HUES6 (cell line): ENCODE measurements at regions not wholly inside any gene's neighbourhood (a gene's known extent, or its start where the extent isn't known, plus 50 kb on each side); places are given as distances from the start of the nearest gene placed in this dataset.
"Not testable (repeated sequence)": the region's sequence is repeated elsewhere in the genome, so short reads cannot be mapped to it uniquely, and the experiment has no call there.

Experiments
- H3K27ac ChIP-seq: 2 replicates; pipeline ENCODE4 v1.7.0; 2013; ENCODE audit warnings: low read depth, mild to moderate bottlenecking, low read length, inconsistent platforms
- H3K27me3 ChIP-seq: 2 replicates; pipeline ENCODE4 v1.6.1; 2013; ENCODE audit warnings: low read length; ENCODE audit not compliant: control insufficient read depth, insufficient read depth
- H3K36me3 ChIP-seq: 2 replicates; pipeline ENCODE4 v1.6.1; 2013; ENCODE audit warnings: low read length; ENCODE audit not compliant: control insufficient read depth, insufficient read depth
- H3K4me1 ChIP-seq: 2 replicates; pipeline ENCODE4 v1.6.1; 2013; ENCODE audit warnings: low read length; ENCODE audit not compliant: control insufficient read depth, insufficient read depth
- H3K4me3 ChIP-seq: 2 replicates; pipeline ENCODE4 v1.5.1; 2013; ENCODE audit warnings: low read depth, low read length
- H3K9ac ChIP-seq: one replicate; pipeline ENCODE4 v1.6.1; 2013; ENCODE audit warnings: mild to moderate bottlenecking, low read length
- H3K9me3 ChIP-seq: 2 replicates; pipeline ENCODE4 v1.6.1; 2013; ENCODE audit warnings: low read depth, low read length; ENCODE audit not compliant: control insufficient read depth, insufficient read depth

DNA sequence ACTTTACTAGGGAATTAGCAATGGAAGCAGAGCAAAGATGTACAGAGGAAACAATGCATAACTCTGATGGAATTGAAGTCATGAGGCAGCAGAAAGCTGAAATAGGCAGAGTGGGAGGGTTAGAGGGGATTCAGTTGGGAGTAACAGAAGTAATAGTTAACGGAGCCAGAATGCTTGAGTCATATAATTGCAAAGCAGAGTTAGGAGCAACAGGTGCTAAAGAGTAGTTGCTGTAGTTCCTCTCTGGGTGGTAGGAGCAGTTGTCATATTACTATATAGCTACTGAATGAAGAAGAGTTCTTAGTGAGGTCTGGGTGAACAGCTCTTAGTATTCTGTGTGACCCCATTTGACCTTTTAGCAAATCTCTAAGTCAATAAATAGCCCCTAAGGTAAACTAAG lies 592.9 kb upstream of the CHD1 start:
- H3K27me3 ChIP-seq, H3K9ac ChIP-seq, H3K9me3 ChIP-seq, H3K4me3 ChIP-seq, H3K27ac ChIP-seq, H3K36me3 ChIP-seq, H3K4me1 ChIP-seq: not testable (repeated sequence)

DNA sequence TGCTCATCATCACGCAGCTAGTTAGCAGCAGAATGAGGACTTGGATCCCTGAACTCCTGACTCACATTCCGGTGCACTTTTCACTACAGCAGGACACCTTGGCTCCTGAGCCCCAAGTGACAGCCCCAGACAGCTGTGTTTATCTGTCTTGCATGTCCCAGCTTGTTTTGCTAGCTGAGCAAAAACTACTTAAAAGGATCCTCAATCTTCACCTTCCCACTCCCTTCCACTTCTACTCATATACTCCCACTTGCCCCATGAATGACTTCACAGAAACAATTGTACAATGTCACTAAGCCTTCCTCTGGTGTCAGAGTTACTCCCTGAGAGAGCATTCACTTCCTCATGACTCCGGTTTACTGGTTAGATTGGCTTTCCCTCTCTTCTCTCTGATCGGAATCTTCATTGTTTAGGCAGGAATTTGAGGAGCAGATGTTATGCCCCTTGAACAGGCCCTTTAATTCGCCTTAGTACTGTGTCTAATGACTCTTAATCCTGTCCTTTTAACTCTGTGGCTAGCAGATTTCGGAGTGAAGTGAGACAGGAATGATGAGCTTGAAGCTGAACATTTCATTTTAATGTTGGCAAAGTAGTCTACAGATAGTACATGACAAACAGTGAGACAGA lies 587.2 kb upstream of the CHD1 start:
- H3K9me3 ChIP-seq, H3K27ac ChIP-seq, H3K4me3 ChIP-seq, H3K4me1 ChIP-seq, H3K36me3 ChIP-seq, H3K27me3 ChIP-seq, H3K9ac ChIP-seq: not testable (repeated sequence)

DNA sequence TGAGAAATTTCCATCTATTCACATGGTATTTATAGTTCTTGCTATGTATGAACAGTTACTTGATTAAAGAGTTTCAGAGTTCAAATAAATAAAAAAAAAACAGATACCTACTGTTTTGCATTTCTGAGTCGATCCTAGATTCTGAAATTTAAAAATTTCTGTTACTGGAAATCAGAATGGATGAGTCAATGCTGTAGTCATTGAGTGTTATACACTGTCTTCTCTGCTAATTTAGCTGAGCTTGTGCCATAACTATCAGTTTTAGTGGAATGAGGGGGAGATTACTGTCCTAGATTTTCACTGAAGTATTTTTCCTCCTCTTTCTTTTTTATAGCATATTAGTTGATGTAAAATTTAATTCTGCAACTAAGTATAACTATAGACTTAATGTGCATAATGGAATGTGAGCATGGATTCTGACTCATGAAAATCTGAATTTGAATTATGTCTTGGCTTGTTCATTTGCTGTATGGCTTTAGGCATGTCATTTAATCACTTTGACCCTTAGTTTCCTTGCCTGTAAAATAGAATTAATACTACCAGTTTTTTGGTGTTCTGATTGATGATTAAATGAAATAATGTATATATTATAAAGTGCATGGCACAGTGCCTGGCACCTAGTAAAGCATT lies 581.5 kb upstream of the CHD1 start:
- not testable (repeated sequence) for H3K27ac ChIP-seq, H3K4me3 ChIP-seq, H3K9me3 ChIP-seq, H3K9ac ChIP-seq, H3K27me3 ChIP-seq, H3K36me3 ChIP-seq, H3K4me1 ChIP-seq

DNA sequence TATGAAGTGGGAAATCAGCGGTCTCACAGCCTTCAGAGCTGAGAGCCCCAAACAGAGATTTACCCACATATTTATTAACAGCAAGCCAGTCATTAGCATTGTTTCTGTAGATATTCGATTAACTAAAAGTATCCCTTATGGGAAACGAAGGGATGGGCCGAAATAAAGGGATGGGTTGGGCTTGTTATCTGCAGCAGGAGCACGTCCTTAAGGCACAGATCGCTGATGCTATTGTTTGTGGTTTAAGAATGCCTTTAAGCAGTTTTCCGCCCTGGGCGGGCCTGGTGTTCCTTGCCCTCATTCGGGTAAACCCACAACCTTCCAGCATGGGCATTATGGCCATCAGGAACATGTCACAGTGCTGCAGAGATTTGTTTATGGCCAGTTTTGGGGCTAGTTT lies 580.3 kb upstream of the CHD1 start:
- H3K27ac ChIP-seq, H3K4me3 ChIP-seq, H3K9ac ChIP-seq, H3K36me3 ChIP-seq, H3K27me3 ChIP-seq, H3K9me3 ChIP-seq, H3K4me1 ChIP-seq: not testable (repeated sequence)

DNA sequence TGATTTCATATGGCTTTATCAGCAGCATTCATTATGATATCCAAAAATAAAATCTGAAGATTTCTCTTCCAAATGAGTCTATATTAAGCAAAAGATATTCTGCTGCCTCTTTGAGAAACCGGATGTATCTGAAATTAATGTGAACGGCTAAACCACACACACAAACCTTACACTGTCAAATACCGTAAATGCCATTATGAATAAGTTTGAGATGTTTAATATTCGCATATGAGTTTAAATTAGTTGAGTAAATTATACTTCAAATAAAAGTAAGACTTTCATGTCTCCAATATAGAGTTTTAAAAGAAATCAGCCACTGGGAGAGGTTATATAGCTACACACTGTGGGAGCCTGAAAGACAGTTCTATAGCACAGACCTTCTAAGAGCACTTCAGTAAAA lies 566.6 kb upstream of the CHD1 start:
- not testable (repeated sequence) for H3K9ac ChIP-seq, H3K9me3 ChIP-seq, H3K27ac ChIP-seq, H3K4me3 ChIP-seq, H3K4me1 ChIP-seq, H3K36me3 ChIP-seq, H3K27me3 ChIP-seq

DNA sequence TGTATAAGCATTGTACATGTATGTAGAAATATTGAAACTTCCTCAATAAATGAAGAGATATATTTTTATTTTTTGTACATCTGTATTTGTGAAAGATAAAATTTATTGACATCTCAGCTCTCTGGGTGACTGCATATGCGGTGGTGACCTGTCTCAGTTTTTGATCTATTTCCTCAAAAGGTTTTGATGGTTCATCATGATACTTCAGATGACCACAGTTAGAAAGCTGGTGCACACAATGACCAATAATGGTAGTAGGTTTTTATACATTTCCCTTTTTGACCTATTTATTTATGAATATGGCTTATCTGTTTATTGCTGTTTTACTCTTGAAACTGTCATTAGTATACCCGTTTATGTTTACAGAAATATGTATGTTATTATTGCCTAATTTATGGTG lies 549.6 kb upstream of the CHD1 start:
- not testable (repeated sequence) for H3K4me3 ChIP-seq, H3K27ac ChIP-seq, H3K9me3 ChIP-seq, H3K36me3 ChIP-seq, H3K27me3 ChIP-seq, H3K9ac ChIP-seq, H3K4me1 ChIP-seq

DNA sequence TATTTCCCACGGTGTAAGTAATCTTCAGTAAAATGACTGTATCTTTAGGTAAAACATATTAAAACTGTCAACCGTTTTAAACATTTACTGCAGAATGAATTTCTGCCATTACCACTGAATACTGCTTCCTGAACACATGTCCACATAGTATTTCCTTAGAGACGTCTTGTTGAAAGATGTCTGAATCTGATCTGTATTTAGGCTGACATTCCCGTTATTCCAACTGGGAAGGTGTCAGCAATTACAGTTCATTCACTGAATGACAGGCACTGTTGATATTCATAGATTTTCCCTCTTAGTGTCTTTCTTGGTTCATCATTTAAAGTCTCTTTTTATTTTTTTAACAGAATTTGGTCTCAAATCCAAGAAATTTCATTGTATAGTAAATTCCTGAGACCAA lies 544.5 kb upstream of the CHD1 start:
- not testable (repeated sequence) for H3K36me3 ChIP-seq, H3K9me3 ChIP-seq, H3K9ac ChIP-seq, H3K27ac ChIP-seq, H3K4me1 ChIP-seq, H3K4me3 ChIP-seq, H3K27me3 ChIP-seq

DNA sequence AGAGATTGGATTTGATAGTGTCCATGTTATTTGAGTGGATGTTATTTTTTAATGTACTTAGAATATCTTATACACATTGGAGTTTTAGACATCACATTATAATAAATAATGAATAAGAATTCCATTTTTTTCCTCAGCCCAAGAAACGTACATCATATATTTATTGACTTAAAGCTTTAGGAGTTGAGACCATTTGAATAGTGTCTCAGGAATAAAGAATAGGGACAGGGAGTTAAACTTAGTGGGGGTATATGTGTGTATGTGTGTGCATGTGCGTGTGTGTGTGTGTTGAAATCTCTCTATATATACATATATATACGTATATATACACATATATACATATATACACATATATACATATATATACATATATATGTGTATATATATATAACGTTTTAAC lies 542.9 kb upstream of the CHD1 start:
- not testable (repeated sequence) for H3K4me3 ChIP-seq, H3K36me3 ChIP-seq, H3K9ac ChIP-seq, H3K4me1 ChIP-seq, H3K27ac ChIP-seq, H3K9me3 ChIP-seq, H3K27me3 ChIP-seq

DNA sequence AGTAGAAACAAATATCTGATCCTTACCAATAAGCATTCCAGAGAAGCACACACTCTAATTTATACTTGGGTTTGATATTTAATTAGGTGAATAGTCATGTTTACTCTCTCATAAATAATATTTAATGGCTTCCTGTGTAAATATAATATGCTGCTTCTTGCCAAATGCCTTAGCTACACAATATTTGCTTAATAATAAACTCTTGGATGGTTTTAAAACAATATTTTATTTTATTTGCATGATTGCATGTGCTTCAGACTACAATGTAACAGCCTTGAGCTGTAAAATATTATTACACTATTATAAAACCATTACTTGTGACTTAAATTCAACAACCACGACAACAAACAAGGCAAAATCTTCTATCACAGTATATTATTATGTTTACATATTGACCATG lies 542.4 kb upstream of the CHD1 start:
- not testable (repeated sequence) for H3K27me3 ChIP-seq, H3K27ac ChIP-seq, H3K9me3 ChIP-seq, H3K9ac ChIP-seq, H3K4me3 ChIP-seq, H3K36me3 ChIP-seq, H3K4me1 ChIP-seq

DNA sequence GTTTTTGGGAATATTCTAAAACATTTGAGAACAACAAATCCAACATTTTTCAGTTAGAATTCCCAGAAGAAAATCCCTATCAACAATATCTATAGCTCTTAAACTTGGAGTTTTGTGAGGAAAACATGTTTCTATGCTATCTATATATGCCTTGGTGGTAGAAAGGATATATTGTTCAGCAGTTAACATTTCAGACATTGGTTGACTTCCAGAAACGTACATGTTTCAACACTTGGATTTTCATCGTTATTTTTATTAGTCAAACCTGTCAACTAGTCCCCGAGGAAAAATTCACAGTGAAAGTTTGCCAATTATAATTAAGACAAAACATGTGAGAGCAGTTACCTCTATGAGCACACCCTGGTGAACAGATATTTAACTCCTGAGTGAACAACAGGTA lies 541.8 kb upstream of the CHD1 start:
- not testable (repeated sequence) for H3K9me3 ChIP-seq, H3K36me3 ChIP-seq, H3K4me3 ChIP-seq, H3K27me3 ChIP-seq, H3K27ac ChIP-seq, H3K4me1 ChIP-seq, H3K9ac ChIP-seq

DNA sequence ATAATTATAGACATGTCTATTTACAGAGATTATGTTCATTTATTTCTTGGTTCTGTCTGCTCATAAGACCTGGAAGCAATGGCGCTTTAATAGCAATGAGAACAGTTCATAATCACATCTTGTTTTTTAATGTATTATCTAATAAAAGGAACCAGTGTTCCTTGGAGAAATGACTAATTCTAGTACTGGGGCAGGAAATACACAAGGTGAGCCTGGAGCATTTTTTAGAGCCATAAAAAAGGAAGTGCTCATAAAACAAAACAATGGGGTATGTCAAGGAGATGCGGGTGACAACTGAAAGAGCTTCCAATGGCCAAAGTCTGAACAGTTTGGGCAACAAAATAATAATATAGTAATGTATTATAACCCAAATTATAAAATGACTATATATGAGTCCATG lies 531.9 kb upstream of the CHD1 start:
- H3K9ac ChIP-seq = no peak overlapping the region
- H3K36me3 ChIP-seq = no peaks in the 10 kb centered on the region
- H3K27ac ChIP-seq = no peak overlapping the region
- H3K4me3 ChIP-seq = no peak overlapping the region
- H3K4me1 ChIP-seq = no peaks in the 10 kb centered on the region
- no peaks in the 10 kb centered on the region for H3K27me3 ChIP-seq
- no peaks in the 10 kb centered on the region for H3K9me3 ChIP-seq

DNA sequence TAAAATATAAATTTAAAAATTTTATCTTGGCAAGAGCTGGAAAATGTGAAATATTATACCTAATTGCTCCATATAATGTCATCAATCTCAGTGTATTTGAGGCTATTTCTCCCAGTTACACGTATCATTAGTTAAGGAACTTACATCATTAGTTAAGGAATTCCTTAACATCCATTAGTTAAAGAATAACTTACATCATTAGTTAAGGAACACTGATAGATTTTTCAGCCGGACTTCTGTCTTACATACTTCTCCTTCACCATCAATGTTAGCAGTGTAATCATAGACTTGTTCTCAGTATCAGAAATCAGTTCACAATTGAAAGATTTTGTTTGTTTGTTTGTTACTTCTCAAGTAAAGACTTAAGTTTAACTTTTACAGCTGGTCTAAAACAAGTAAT lies 524.4 kb upstream of the CHD1 start:
- no peaks in the 10 kb centered on the region for H3K9me3 ChIP-seq
- no peaks in the 10 kb centered on the region for H3K4me1 ChIP-seq
- no peak overlapping the region for H3K9ac ChIP-seq

More for the DNA sequence above, 524.4 kb upstream of the CHD1 start:
- Histone ChIP-seq H3K36me3 (no peaks in the 10 kb centered on the region), H3K27ac (no peak overlapping the region), H3K27me3 (no peaks in the 10 kb centered on the region), H3K4me3 (no peak overlapping the region)
